ENCODE measurements at regions not wholly inside any gene's neighbourhood (a gene's known extent, or its start where the extent isn't known, plus 50 kb on each side); places are given as distances from the start of the nearest gene placed in this dataset.

DNA sequence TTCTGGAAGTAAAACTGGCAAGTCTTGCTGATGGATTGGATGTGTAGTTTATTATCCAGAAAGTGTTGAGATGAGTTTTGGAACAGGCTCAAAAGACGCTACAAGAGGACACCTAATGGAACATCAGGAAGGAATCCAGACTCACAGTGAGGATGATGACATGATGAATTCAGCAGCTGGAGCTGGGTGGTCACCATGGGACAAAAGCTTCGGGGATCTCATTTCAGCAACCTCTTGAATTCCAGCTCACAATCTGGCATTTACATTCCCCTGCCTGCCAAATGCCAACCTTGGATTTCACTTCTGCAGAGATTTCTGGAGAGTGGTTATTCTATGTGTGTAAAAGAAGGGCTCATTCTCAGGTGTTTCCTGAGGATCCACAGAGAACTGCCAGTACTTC, 288.0 kb upstream of the TMTC4 start:
- TF ChIP-seq, protein P1, sequence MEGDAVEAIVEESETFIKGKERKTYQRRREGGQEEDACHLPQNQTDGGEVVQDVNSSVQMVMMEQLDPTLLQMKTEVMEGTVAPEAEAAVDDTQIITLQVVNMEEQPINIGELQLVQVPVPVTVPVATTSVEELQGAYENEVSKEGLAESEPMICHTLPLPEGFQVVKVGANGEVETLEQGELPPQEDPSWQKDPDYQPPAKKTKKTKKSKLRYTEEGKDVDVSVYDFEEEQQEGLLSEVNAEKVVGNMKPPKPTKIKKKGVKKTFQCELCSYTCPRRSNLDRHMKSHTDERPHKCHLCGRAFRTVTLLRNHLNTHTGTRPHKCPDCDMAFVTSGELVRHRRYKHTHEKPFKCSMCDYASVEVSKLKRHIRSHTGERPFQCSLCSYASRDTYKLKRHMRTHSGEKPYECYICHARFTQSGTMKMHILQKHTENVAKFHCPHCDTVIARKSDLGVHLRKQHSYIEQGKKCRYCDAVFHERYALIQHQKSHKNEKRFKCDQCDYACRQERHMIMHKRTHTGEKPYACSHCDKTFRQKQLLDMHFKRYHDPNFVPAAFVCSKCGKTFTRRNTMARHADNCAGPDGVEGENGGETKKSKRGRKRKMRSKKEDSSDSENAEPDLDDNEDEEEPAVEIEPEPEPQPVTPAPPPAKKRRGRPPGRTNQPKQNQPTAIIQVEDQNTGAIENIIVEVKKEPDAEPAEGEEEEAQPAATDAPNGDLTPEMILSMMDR (tag by site-specific recombination; IDR thresholded peaks at IDR 0.05) = no peak
- no peak for TF ChIP-seq ZNF544 (tag by site-specific recombination; IDR thresholded peaks at IDR 0.05)
- TF ChIP-seq, protein P2, sequence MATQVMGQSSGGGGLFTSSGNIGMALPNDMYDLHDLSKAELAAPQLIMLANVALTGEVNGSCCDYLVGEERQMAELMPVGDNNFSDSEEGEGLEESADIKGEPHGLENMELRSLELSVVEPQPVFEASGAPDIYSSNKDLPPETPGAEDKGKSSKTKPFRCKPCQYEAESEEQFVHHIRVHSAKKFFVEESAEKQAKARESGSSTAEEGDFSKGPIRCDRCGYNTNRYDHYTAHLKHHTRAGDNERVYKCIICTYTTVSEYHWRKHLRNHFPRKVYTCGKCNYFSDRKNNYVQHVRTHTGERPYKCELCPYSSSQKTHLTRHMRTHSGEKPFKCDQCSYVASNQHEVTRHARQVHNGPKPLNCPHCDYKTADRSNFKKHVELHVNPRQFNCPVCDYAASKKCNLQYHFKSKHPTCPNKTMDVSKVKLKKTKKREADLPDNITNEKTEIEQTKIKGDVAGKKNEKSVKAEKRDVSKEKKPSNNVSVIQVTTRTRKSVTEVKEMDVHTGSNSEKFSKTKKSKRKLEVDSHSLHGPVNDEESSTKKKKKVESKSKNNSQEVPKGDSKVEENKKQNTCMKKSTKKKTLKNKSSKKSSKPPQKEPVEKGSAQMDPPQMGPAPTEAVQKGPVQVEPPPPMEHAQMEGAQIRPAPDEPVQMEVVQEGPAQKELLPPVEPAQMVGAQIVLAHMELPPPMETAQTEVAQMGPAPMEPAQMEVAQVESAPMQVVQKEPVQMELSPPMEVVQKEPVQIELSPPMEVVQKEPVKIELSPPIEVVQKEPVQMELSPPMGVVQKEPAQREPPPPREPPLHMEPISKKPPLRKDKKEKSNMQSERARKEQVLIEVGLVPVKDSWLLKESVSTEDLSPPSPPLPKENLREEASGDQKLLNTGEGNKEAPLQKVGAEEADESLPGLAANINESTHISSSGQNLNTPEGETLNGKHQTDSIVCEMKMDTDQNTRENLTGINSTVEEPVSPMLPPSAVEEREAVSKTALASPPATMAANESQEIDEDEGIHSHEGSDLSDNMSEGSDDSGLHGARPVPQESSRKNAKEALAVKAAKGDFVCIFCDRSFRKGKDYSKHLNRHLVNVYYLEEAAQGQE (tag by site-specific recombination; IDR thresholded peaks at IDR 0.05) = no peak
- TF ChIP-seq, protein P3, sequence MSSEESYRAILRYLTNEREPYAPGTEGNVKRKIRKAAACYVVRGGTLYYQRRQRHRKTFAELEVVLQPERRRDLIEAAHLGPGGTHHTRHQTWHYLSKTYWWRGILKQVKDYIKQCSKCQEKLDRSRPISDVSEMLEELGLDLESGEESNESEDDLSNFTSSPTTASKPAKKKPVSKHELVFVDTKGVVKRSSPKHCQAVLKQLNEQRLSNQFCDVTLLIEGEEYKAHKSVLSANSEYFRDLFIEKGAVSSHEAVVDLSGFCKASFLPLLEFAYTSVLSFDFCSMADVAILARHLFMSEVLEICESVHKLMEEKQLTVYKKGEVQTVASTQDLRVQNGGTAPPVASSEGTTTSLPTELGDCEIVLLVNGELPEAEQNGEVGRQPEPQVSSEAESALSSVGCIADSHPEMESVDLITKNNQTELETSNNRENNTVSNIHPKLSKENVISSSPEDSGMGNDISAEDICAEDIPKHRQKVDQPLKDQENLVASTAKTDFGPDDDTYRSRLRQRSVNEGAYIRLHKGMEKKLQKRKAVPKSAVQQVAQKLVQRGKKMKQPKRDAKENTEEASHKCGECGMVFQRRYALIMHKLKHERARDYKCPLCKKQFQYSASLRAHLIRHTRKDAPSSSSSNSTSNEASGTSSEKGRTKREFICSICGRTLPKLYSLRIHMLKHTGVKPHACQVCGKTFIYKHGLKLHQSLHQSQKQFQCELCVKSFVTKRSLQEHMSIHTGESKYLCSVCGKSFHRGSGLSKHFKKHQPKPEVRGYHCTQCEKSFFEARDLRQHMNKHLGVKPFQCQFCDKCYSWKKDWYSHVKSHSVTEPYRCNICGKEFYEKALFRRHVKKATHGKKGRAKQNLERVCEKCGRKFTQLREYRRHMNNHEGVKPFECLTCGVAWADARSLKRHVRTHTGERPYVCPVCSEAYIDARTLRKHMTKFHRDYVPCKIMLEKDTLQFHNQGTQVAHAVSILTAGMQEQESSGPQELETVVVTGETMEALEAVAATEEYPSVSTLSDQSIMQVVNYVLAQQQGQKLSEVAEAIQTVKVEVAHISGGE (tag by site-specific recombination; conservative IDR thresholded peaks at IDR 0.05; ENCODE audit: low read depth) = no peak
- TF ChIP-seq ZNF561 (tag by site-specific recombination; IDR thresholded peaks at IDR 0.05; ENCODE audit: borderline replicate concordance) = no peak
- TF ChIP-seq GLIS2 (tag by site-specific recombination; IDR thresholded peaks at IDR 0.05) = no peak
- TF ChIP-seq ZEB2 (tag by site-specific recombination; IDR thresholded peaks at IDR 0.05) = no peak
- no peak for TF ChIP-seq ZNF202 (tag by site-specific recombination; IDR thresholded peaks at IDR 0.05; ENCODE audit: borderline replicate concordance)
- TF ChIP-seq, protein P4, sequence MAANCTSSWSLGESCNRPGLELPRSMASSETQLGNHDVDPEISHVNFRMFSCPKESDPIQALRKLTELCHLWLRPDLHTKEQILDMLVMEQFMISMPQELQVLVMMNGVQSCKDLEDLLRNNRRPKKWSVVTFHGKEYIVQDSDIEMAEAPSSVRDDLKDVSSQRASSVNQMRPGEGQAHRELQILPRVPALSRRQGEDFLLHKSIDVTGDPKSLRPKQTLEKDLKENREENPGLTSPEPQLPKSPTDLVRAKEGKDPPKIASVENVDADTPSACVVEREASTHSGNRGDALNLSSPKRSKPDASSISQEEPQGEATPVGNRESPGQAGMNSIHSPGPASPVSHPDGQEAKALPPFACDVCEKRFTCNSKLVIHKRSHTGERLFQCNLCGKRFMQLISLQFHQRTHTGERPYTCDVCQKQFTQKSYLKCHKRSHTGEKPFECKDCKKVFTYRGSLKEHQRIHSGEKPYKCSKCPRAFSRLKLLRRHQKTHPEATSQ (tag by site-specific recombination; IDR thresholded peaks at IDR 0.05) = no peak
- TF ChIP-seq ZNF558 (tag by site-specific recombination; IDR thresholded peaks at IDR 0.05) = no peak
- no peak for TF ChIP-seq KLF10 (tag by site-specific recombination; IDR thresholded peaks at IDR 0.05)
- TF ChIP-seq ZNF133 (tag by site-specific recombination; IDR thresholded peaks at IDR 0.05) = no peak
